SK-N-SH (cell line): ENCODE measurements at regions not wholly inside any gene's neighbourhood (a gene's known extent, or its start where the extent isn't known, plus 50 kb on each side); places are given as distances from the start of the nearest gene placed in this dataset.

Experiments used
- CTCF ChIA-PET: fragments of 300-600, 350-600 bp; formaldehyde crosslinking; extraction: SDS; loops from one replicate; lab custom pipeline; 2021; lab: Yijun Ruan, JAX
- POLR2A ChIA-PET: fragments of 350-600 bp; sonication (Branson Sonifier 250); formaldehyde crosslinking; extraction: SDS; loops from one replicate; lab custom pipeline; 2020; ENCODE audit warnings: antibody characterized with exemption, inconsistent platforms; lab: Yijun Ruan, JAX
- DNase-seq: peaks from one replicate; pipeline ENCODE4 v3.0.0; 2012
- H2AFZ ChIP-seq: fragments of 200-600 bp; sonication (generic); 2 replicates; pipeline ENCODE4 v1.8.1; 2016; ENCODE audit warnings: antibody characterized with exemption, mild to moderate bottlenecking, low read depth
- H3F3A ChIP-seq: fragments of 200-600 bp; sonication (generic); replicated peaks from 2 replicates; pipeline ENCODE3; 2016; ENCODE audit warnings: antibody characterized with exemption, mild to moderate bottlenecking; ENCODE audit not compliant: insufficient read depth
- H3K27ac ChIP-seq, 2 experiments: fragments of 200-500 bp in 1 of 2; fragments of 200-600 bp in 1 of 2; sonication (Bioruptor generic) in 1 of 2; sonication (generic), shearing (Covaris generic) in 1 of 2; 2 replicates each; pipeline versions ENCODE4 v1.5.1 to v1.6.1; 2014 to 2016; ENCODE audit warnings: low read depth in 2 of 2, inconsistent platforms in 1 of 2, low read length in 1 of 2, mild to moderate bottlenecking in 1 of 2, mixed read lengths in 1 of 2
- H3K27me3 ChIP-seq: fragments of 200-600 bp; sonication (generic), shearing (Covaris generic); 2 replicates; pipeline ENCODE4 v1.6.1; 2016; ENCODE audit warnings: mixed run types; ENCODE audit not compliant: insufficient read depth
- H3K36me3 ChIP-seq, 2 experiments: fragments of 200-500 bp in 1 of 2; fragments of 200-600 bp in 1 of 2; sonication (Bioruptor generic) in 1 of 2; sonication (generic) in 1 of 2; replicated peaks in 1 of 2; 2 replicates each; pipeline versions ENCODE3 to v1.5.1; 2014 to 2016; ENCODE audit warnings: low read length in 1 of 2, mild to moderate bottlenecking in 1 of 2; ENCODE audit not compliant: insufficient read depth in 2 of 2, control insufficient read depth in 1 of 2
- H3K4me1 ChIP-seq, 2 experiments: fragments of 200-500 bp in 1 of 2; fragments of 200-600 bp in 1 of 2; sonication (Bioruptor generic) in 1 of 2; sonication (generic), shearing (Covaris generic) in 1 of 2; 2 replicates each; pipeline versions ENCODE4 v1.5.1 to v1.6.1; 2014 to 2016; ENCODE audit warnings: low read depth in 1 of 2, low read length in 1 of 2, mixed run types in 1 of 2; ENCODE audit not compliant: insufficient read depth in 2 of 2, control insufficient read depth in 1 of 2
- H3K4me2 ChIP-seq: fragments of 200-600 bp; sonication (generic), shearing (Covaris generic); 2 replicates; pipeline ENCODE4 v1.6.1; 2017; ENCODE audit warnings: mixed run types
- H3K4me3 ChIP-seq, 2 experiments: fragments of 200-500 bp in 1 of 2; fragments of 200-600 bp in 1 of 2; sonication (Bioruptor generic) in 1 of 2; sonication (generic), shearing (Covaris generic) in 1 of 2; 2 replicates each; pipeline versions ENCODE4 v1.5.1 to v1.8.1; 2014 to 2016; ENCODE audit warnings: low read depth in 2 of 2, inconsistent platforms in 1 of 2, low read length in 1 of 2, mild to moderate bottlenecking in 1 of 2, mixed read lengths in 1 of 2, moderate library complexity in 1 of 2
- H3K79me2 ChIP-seq: fragments of 200-600 bp; sonication (generic); 2 replicates; pipeline ENCODE4 v1.8.1; 2017; ENCODE audit warnings: mild to moderate bottlenecking; ENCODE audit not compliant: insufficient read depth
- H3K9ac ChIP-seq: fragments of 200-600 bp; sonication (generic); 2 replicates; pipeline ENCODE4 v1.6.1; 2017; ENCODE audit warnings: mixed run types
- H3K9me2 ChIP-seq: fragments of 200-600 bp; sonication (generic); 2 replicates; pipeline ENCODE4 v1.6.1; 2017; ENCODE audit warnings: mixed run types
- H3K9me3 ChIP-seq: fragments of 200-600 bp; sonication (generic); 2 replicates; pipeline ENCODE4 v1.6.1; 2017; ENCODE audit warnings: mixed run types, mild to moderate bottlenecking, moderate library complexity
- H4K20me1 ChIP-seq: fragments of 200-600 bp; sonication (generic); 2 replicates; pipeline ENCODE4 v1.6.1; 2017; ENCODE audit warnings: mild to moderate bottlenecking, mixed run types; ENCODE audit not compliant: insufficient read depth
- CTCF ChIP-seq: fragments of 200-600 bp; sonication (generic); IDR thresholded peaks from 2 replicates; pipeline ENCODE4 v1.6.1; 2017; ENCODE audit warnings: antibody characterized with exemption, mild to moderate bottlenecking, moderate library complexity
- ELF1 ChIP-seq: IDR thresholded peaks from 2 replicates; pipeline ENCODE4 v1.4.0; 2012
- EZH2phosphoT487 ChIP-seq: fragments of 200-600 bp; sonication (generic); IDR thresholded peaks from 2 replicates; pipeline ENCODE4 v1.6.1; 2017; ENCODE audit warnings: low read depth, mixed run types, mild to moderate bottlenecking, antibody characterized with exemption, moderate library complexity, borderline replicate concordance
- FOSL2 ChIP-seq: IDR thresholded peaks from 2 replicates; pipeline ENCODE4 v1.4.0; 2012; ENCODE audit warnings: low read depth, mild to moderate bottlenecking, moderate library complexity, borderline replicate concordance
- FOXJ3 ChIP-seq: sonication (generic); formaldehyde crosslinking; IDR thresholded peaks from 2 replicates; pipeline ENCODE4 v1.5.1; 2020; ENCODE audit warnings: mild to moderate bottlenecking, missing genetic modification reagents
- MXI1 ChIP-seq: IDR thresholded peaks from 2 replicates; pipeline ENCODE4 v1.6.1; 2012; ENCODE audit warnings: mild to moderate bottlenecking, low read depth, low read length, improper control_type of control experiment
- NFIC ChIP-seq: IDR thresholded peaks from 2 replicates; pipeline ENCODE4 v1.4.0; 2012; ENCODE audit warnings: borderline replicate concordance
- NRF1 ChIP-seq: IDR thresholded peaks from 2 replicates; pipeline ENCODE4 v1.6.1; 2012; ENCODE audit warnings: low read depth, mild to moderate bottlenecking, low read length
- RAD21 ChIP-seq: IDR thresholded peaks from 2 replicates; pipeline ENCODE4 v1.6.1; 2012; ENCODE audit warnings: mild to moderate bottlenecking, low read length
- RFX5 ChIP-seq: IDR thresholded peaks from 2 replicates; pipeline ENCODE4 v1.6.1; 2012; ENCODE audit warnings: mild to moderate bottlenecking, improper control_type of control experiment, low read length
- SIN3A ChIP-seq: IDR thresholded peaks from 2 replicates; pipeline ENCODE4 v1.6.1; 2012; ENCODE audit warnings: low read depth, mild to moderate bottlenecking, low read length, moderate library complexity, borderline replicate concordance
- SMC3 ChIP-seq: IDR thresholded peaks from 2 replicates; pipeline ENCODE4 v1.6.1; 2012; ENCODE audit warnings: low read depth, low read length, improper control_type of control experiment
- TCF12 ChIP-seq: IDR thresholded peaks from 2 replicates; pipeline ENCODE4 v1.4.0; 2012
- TEAD4 ChIP-seq: IDR thresholded peaks from 2 replicates; pipeline ENCODE4 v1.4.0; 2012; ENCODE audit warnings: mild to moderate bottlenecking, borderline replicate concordance; ENCODE audit not compliant: insufficient read depth
- USF2 ChIP-seq: fragments of 150-350 bp; IDR thresholded peaks from 2 replicates; pipeline ENCODE4 v1.6.1; 2017; ENCODE audit warnings: antibody characterized with exemption, low read length, low read depth, borderline replicate concordance
- WGBS: methylation state at CpG from one replicate; pipeline ENCODE4 v1.1.6; 2017; ENCODE audit warnings: low lambda C conversion rate; 5-methylcytosine and 5-hydroxymethylcytosine counted together
- TF ChIP-seq, protein P1 (sequence below): IDR thresholded peaks from 2 replicates; pipeline ENCODE4 v1.4.0; 2012; ENCODE audit warnings: low read depth, borderline replicate concordance
- TF ChIP-seq, protein P2 (sequence below): IDR thresholded peaks from 2 replicates; pipeline ENCODE4 v1.4.0; 2012; ENCODE audit warnings: low read depth, borderline replicate concordance

DNA sequence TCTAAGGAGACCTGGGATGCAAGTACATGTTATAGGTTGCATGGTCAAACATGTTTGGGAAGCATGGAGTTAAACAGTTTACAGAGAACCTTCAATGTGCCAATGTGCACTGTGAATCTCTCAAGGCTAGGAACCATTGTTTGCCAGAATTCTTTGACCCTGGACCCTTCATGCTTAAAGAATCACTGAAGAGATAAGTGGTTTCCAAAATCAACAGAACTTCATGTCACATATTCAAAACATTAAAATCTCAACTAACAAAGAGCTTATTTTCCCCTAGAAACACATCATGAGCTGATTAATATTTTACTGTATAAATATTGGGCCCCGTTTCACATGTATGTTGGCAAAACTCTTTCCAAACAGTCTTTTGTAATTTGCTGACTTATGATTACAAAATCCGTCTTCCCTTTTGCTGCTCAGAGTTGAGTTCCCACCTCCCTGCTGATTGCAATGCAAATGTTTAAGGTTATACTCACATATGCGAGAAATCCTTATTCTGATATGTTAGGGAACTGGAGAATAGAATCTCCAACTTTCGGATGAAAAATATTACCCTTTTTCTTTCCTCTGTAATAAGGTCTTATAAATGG, 380.2 kb downstream of the DIPK2A start:
- Histone ChIP-seq H3K4me1 (no peaks in the 10 kb centered on the region), H3K4me2 (no peak overlapping the region), H3K9me3 (no peaks in the 10 kb centered on the region), H3K4me3 (no peak overlapping the region), H4K20me1 (no peaks in the 10 kb centered on the region), H3K9me2 (no peaks in the 10 kb centered on the region), H3K27ac (no peak overlapping the region), H3K9ac (no peak overlapping the region), H3K27me3 (no peaks in the 10 kb centered on the region), H3K79me2 (no peaks in the 10 kb centered on the region), H3K36me3 (no peaks in the 10 kb centered on the region)
- CTCF ChIA-PET = no interaction called here
- no peak for DNase-seq
- WGBS = 0% methylated on average over 4 of the region's 4 CpGs
- TF ChIP-seq FOSL2 (no peak), EZH2phosphoT487 (no peak), TEAD4 (no peak), ELF1 (no peak), MXI1 (no peak), SIN3A (no peak), SMC3 (no peak), RAD21 (no peak)
- TF ChIP-seq, protein P1, sequence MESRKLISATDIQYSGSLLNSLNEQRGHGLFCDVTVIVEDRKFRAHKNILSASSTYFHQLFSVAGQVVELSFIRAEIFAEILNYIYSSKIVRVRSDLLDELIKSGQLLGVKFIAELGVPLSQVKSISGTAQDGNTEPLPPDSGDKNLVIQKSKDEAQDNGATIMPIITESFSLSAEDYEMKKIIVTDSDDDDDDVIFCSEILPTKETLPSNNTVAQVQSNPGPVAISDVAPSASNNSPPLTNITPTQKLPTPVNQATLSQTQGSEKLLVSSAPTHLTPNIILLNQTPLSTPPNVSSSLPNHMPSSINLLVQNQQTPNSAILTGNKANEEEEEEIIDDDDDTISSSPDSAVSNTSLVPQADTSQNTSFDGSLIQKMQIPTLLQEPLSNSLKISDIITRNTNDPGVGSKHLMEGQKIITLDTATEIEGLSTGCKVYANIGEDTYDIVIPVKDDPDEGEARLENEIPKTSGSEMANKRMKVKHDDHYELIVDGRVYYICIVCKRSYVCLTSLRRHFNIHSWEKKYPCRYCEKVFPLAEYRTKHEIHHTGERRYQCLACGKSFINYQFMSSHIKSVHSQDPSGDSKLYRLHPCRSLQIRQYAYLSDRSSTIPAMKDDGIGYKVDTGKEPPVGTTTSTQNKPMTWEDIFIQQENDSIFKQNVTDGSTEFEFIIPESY = no peak
- TF ChIP-seq, all 33 proteins: peak for 0
- no peaks in the 10 kb centered on the region for H3F3A ChIP-seq
- POLR2A ChIA-PET = no interaction called here
- no peak overlapping the region for H2AFZ ChIP-seq

DNA sequence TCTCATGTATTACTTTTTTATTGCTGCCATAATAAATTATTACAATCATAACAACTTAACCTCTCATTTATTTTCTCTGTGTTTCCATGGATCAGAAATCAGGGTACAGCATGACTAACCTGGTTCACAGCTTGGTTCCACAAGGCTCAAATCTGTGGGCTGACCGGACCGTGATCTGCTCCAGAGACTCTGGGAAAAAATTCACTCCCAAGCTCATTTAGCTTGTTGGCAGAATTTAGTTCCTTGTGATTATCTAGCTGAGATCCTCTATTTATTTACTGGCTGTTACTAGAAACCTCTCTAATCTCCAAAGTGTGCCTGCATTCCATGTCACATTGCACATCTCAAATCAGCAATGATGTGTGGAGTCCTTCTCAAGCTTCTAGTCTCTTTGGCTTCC, 386.6 kb downstream of the DIPK2A start:
- POLR2A ChIA-PET = no interaction called here
- 2% methylated on average over 2 of the region's 2 CpGs for WGBS
- TF ChIP-seq, protein P1 = no peak
- TF ChIP-seq EZH2phosphoT487 (no peak), NRF1 (no peak), NFIC (no peak), SIN3A (no peak), CTCF (no peak), USF2 (no peak), TCF12 (no peak), RFX5 (no peak), FOXJ3 (CRISPR knock-in tag) (no peak)
- TF ChIP-seq, protein P2, sequence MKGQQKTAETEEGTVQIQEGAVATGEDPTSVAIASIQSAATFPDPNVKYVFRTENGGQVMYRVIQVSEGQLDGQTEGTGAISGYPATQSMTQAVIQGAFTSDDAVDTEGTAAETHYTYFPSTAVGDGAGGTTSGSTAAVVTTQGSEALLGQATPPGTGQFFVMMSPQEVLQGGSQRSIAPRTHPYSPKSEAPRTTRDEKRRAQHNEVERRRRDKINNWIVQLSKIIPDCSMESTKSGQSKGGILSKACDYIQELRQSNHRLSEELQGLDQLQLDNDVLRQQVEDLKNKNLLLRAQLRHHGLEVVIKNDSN = no peak

More for the DNA sequence above, 386.6 kb downstream of the DIPK2A start:
- Histone ChIP-seq H3K9ac (no peak overlapping the region), H3K4me2 (no peak overlapping the region), H3K4me1 (no peaks in the 10 kb centered on the region), H3K9me2 (no peaks in the 10 kb centered on the region), H3F3A (no peaks in the 10 kb centered on the region), H3K79me2 (no peaks in the 10 kb centered on the region), H3K27ac (no peak overlapping the region), H3K4me3 (no peak overlapping the region), H3K36me3 (no peaks in the 10 kb centered on the region), H4K20me1 (no peaks in the 10 kb centered on the region), H3K9me3 (no peaks in the 10 kb centered on the region), H3K27me3 (no peaks in the 10 kb centered on the region), H2AFZ (no peak overlapping the region)
- no peak for DNase-seq
- CTCF ChIA-PET = no interaction called here
